ENCODE measurements at regions not wholly inside any gene's neighbourhood (a gene's known extent, or its start where the extent isn't known, plus 50 kb on each side); places are given as distances from the start of the nearest gene placed in this dataset.
"Not testable (repeated sequence)": the region's sequence is repeated elsewhere in the genome, so short reads cannot be mapped to it uniquely, and the experiment has no call there.

DNA sequence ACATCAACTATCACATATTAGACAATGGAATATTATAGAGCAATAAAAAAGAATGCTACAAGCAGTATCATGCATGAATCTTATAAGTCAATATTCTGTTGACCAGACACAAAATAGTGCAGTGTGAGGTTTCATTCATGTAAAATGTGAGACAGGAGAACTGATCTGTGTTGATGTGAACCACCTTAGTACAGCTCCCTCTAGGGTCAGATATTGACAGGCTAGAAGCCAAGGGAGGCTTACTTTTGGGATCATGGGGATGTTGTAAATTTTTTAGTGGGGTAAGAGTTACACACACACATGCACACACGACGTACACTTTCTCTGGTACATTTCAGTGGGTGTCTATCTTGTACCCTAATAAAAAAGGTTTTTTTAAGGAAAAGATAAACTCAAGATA is 231.6 kb upstream of the FOXK1 start:
- Mint-ChIP-seq H3K27me3 (ENCODE audit: low read depth) (no peaks in the 10 kb centered on the region), H3K36me3 (ENCODE audit: low read depth) (no peaks in the 10 kb centered on the region), H3K27ac (no peak overlapping the region), H3K9me3 (peaks cover 15% of the 10 kb centered on the region), H3K4me1 (ENCODE audit: low read depth) (no peaks in the 10 kb centered on the region), H3K4me3 (no peak overlapping the region)
- no peak for DNase-seq (ENCODE audit: low spot score)

DNA sequence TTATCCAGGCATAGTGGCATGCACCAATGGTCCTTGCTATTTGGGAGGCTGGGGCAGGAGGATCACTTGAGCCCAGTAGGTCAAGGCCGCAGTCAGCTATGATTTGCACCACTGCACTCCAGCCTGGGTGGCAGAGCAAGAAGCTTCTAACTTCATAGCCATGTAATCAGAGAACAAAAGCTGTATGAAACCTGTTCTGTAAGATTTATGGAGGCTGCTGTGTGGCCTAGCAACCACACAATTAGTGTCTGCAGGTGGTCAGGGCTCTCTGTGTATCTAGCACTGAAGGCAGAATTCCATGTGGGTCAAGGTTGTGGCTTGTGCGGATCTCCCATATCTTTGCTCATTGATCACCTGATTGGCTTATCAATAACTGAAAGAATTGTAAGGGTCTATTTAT is 221.5 kb upstream of the FOXK1 start:
- H3K36me3 Mint-ChIP-seq (ENCODE audit: low read depth) = no peaks in the 10 kb centered on the region
- H3K27ac Mint-ChIP-seq = no peak overlapping the region
- H3K4me1 Mint-ChIP-seq (ENCODE audit: low read depth) = no peaks in the 10 kb centered on the region
- H3K9me3 Mint-ChIP-seq = peaks cover 4% of the 10 kb centered on the region
- DNase-seq (ENCODE audit: low spot score) = no peak
- no peaks in the 10 kb centered on the region for H3K27me3 Mint-ChIP-seq (ENCODE audit: low read depth)
- H3K4me3 Mint-ChIP-seq = no peak overlapping the region

DNA sequence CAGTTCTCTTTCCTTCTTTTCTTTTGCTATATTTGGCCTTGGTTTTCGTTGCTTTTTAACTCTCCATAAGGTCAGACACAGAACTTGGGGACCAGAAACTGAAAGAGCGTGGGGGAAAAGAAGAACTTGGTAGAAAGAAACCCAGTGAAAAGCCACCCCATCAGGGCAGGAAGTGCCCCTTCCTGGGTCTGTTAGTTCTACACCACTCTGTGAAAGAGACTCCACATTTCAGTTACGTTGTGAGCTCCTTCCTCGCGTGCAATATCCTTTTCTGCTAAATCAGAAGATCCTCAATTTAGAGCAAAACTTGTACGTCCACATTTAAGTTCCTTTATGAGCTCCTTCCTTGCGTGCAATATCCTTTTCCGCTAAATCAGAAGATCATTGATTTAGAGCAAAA is 220.6 kb upstream of the FOXK1 start:
- H3K27ac Mint-ChIP-seq = no peak overlapping the region

DNA sequence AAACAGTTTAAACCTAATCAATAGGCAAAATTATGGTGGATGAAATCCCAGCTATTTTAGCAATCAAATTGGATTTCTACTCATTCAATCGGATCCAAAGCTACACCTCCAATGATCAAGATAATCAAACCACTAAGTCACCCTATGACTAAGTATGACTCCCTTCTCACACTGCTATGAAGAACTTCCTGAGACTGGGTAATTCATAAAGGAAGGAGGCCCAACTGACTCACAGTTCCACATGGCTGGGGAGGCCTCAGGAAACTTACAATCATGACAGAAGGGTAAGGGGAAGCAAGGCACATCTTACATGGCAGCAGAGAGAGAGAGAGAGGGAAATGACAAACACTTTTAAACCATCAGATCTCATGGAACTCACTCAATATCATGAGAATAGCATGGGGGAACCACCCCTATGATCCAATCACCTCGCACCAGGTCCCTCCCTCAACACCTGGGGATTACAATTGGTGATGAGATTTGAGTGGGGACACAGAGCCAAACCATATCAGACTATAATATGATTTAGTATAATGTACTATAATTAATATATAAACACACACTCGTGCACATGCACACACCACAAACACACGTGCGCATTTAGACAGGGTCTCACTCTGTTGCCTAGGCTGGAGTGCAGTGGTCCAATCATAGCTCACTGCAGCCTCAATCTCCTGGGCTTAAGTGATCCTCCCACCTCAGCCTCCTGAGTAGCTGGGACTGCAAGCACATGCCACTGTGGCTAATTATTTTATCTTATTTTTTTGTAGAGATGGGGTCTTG is 213.6 kb upstream of the FOXK1 start:
- peaks cover 17% of the 10 kb centered on the region for H3K9me3 Mint-ChIP-seq
- no peaks in the 10 kb centered on the region for H3K36me3 Mint-ChIP-seq (ENCODE audit: low read depth)
- no peak for DNase-seq (ENCODE audit: low spot score)
- H3K27ac Mint-ChIP-seq = no peak overlapping the region
- no peaks in the 10 kb centered on the region for H3K27me3 Mint-ChIP-seq (ENCODE audit: low read depth)
- H3K4me3 Mint-ChIP-seq = no peak overlapping the region
- no peaks in the 10 kb centered on the region for H3K4me1 Mint-ChIP-seq (ENCODE audit: low read depth)

More for the DNA sequence above, 220.6 kb upstream of the FOXK1 start:
- no peaks in the 10 kb centered on the region for H3K27me3 Mint-ChIP-seq (ENCODE audit: low read depth)
- no peak for DNase-seq (ENCODE audit: low spot score)
- H3K4me1 Mint-ChIP-seq (ENCODE audit: low read depth) = no peaks in the 10 kb centered on the region
- H3K4me3 Mint-ChIP-seq = no peak overlapping the region
- H3K36me3 Mint-ChIP-seq (ENCODE audit: low read depth) = no peaks in the 10 kb centered on the region
- peaks cover 9% of the 10 kb centered on the region for H3K9me3 Mint-ChIP-seq

DNA sequence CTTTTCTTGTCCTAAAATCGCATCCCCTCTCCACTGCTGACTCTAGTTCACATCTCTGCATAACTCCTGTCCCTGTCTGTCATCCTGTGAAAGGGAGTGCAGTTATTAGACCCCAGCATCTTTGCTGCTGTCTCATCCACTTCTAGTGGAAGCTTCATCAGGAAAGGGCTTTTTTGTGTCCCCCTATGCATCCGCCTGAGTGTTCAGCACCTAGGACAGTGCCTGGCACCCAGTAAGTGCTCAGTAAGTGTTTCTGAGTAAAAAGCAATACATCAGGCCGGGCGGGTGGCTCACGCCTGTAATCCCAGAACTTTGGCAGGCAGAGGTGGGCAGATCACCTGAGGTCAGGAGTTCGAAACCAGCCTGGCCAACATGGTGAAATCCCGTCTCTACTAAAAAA is 211.8 kb upstream of the FOXK1 start:
- H3K9me3 Mint-ChIP-seq = peaks cover 16% of the 10 kb centered on the region
- no peaks in the 10 kb centered on the region for H3K4me1 Mint-ChIP-seq (ENCODE audit: low read depth)
- no peaks in the 10 kb centered on the region for H3K27me3 Mint-ChIP-seq (ENCODE audit: low read depth)
- no peaks in the 10 kb centered on the region for H3K36me3 Mint-ChIP-seq (ENCODE audit: low read depth)
- no peak for DNase-seq (ENCODE audit: low spot score)
- no peak overlapping the region for H3K27ac Mint-ChIP-seq
- H3K4me3 Mint-ChIP-seq = no peak overlapping the region

DNA sequence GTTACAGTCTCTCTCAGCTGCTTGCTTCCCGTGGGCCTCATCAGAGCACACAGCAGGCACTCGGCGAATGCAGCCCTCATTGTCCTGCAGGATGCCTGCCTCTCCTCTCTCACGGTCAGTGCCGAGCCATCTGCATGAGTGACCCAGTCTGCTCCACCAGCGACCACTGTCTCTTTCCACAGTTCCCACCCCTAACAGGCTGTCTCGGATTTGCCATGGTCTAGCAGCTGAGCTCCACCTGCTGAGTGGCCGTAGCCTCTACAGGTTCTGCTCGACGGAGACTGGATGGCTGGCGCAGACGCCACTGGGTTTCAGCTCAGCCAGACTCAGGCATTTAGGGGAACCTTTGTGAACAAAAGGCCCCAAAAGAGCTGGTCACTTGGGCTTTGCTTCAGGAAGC is 209.4 kb upstream of the FOXK1 start:
- Mint-ChIP-seq H3K4me1 (ENCODE audit: low read depth) (no peaks in the 10 kb centered on the region), H3K9me3 (peaks cover 3% of the 10 kb centered on the region), H3K36me3 (ENCODE audit: low read depth) (no peaks in the 10 kb centered on the region), H3K4me3 (no peak overlapping the region), H3K27ac (no peak overlapping the region), H3K27me3 (ENCODE audit: low read depth) (no peaks in the 10 kb centered on the region)
- DNase-seq (ENCODE audit: low spot score) = no peak

DNA sequence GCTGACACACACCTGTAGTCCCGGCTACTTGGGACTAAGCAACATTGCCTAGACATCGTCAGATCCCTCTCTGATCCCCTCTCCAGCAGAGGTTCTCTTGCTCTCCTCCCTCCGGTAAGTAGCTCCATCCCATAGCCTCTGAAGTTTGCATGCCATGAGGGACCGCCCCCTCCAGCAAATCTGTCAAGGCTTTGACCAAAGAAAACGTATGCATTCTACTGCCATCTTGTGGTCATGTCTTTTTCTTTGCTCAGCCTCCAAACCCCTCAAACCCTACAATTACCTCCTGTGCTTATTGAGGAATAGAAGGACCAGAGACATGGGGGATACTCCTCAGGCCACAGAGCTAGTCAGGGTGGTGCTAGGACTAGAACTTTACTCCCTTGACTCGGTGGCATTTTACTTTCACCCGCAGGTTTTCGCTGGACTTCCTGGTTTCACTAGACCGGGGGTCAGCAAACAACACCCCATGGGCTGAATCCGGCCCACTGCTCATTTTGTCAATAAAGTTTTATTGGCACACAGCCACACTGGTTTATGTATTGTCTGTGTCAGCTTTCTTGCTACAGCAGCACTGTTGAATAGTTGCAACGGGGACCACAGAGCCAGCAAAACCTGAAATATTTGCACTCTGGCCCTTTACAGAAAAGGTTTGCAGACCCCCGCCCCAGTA is 202.6 kb upstream of the FOXK1 start:
- Mint-ChIP-seq H3K27ac (no peak overlapping the region), H3K9me3 (peaks cover 21% of the 10 kb centered on the region), H3K36me3 (ENCODE audit: low read depth) (no peaks in the 10 kb centered on the region), H3K27me3 (ENCODE audit: low read depth) (no peaks in the 10 kb centered on the region), H3K4me1 (ENCODE audit: low read depth) (no peaks in the 10 kb centered on the region), H3K4me3 (no peak overlapping the region)
- DNase-seq (ENCODE audit: low spot score) = no peak

DNA sequence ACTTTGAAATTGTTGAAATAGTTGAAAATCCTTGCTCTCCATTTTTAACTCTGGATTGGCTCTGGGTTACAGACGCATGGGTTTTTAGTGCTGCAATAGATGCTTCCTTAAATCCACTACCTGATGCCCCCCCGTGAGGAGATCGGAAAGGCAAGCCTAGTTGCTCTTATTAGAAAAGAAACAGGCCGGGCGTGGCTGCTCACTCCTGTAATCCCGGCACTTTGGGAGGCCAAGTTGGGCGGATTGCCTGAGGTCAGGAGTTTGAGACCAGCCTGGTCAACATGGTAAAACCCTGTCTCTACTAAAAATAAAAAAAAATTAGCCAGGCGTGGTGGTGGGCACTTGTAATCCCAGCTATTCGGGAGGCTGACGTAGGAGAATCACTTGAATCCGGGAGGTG is 202.0 kb upstream of the FOXK1 start:
- H3K27ac Mint-ChIP-seq; H3K4me3 Mint-ChIP-seq; H3K27me3 Mint-ChIP-seq (ENCODE audit: low read depth); H3K36me3 Mint-ChIP-seq (ENCODE audit: low read depth); H3K4me1 Mint-ChIP-seq (ENCODE audit: low read depth); DNase-seq (ENCODE audit: low spot score): not testable (repeated sequence)
- H3K9me3 Mint-ChIP-seq = peaks cover 21% of the 10 kb centered on the region

DNA sequence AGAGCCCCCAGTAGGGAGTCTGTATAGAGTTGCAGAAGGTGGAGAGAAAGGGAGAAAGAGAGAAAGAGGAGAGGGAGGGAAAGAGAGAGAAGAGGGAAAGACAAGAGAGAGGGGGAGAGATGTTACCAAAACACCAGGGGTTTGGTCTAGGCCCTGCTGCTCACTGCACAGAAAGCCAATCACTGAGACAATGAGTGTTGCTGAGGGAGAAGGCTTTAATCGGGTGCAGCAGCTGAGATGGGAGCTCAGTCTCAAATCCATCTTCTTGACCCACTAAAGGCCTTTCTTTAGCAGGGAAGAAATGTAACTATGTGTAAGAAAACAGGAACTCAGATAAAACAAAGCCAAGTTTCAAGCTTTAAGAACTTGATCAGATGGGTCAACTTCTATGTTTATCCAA is 198.2 kb upstream of the FOXK1 start:
- Mint-ChIP-seq H3K36me3 (ENCODE audit: low read depth) (no peaks in the 10 kb centered on the region), H3K27ac (no peak overlapping the region), H3K4me3 (no peak overlapping the region), H3K9me3 (peaks cover 27% of the 10 kb centered on the region), H3K27me3 (ENCODE audit: low read depth) (no peaks in the 10 kb centered on the region), H3K4me1 (ENCODE audit: low read depth) (no peaks in the 10 kb centered on the region)
- no peak for DNase-seq (ENCODE audit: low spot score)

DNA sequence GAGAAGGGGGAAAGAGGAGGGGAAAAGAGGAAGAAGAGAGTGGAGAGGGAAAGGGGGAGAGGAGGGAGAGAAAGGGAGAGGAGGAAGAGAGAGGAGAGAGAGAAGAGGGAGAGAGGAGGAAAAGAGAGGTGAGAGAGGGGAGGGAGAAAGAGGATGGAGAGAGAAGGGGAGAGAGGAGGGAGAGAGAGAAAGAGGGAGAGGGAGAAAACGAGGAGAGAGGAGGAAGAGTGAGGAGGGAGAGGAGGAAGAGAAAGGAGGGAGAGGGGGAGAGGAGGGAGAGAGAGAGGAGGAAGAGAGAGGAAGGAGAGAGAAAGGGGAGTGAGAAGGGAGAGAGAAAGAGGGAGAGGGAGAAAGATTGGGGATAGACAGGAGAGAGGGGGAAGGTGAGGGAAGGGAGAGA is 197.6 kb upstream of the FOXK1 start:
- H3K27ac Mint-ChIP-seq = no peak overlapping the region
- peaks cover 27% of the 10 kb centered on the region for H3K9me3 Mint-ChIP-seq
- H3K4me3 Mint-ChIP-seq = no peak overlapping the region
- H3K36me3 Mint-ChIP-seq (ENCODE audit: low read depth) = no peaks in the 10 kb centered on the region
- no peaks in the 10 kb centered on the region for H3K4me1 Mint-ChIP-seq (ENCODE audit: low read depth)
- no peaks in the 10 kb centered on the region for H3K27me3 Mint-ChIP-seq (ENCODE audit: low read depth)
- DNase-seq (ENCODE audit: low spot score) = no peak

DNA sequence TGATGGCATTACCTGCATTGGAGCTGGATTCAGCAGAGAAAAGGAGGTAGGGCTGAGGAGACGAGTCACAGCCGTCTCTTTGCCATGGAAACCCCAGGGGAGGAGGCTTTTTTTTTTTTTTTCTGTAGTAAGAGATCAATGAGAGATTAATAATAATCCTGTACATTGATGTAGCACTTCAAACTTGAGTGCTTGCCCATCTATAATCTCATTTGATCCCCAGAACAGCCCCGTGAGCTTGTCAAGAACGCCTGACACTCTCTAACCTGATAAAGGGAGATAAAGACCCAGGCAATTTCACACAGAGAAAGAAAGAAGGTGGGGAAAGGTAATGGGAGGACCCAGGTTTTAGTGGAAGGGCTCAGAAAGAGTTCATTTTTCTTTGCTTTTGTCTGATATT is 195.2 kb upstream of the FOXK1 start:
- H3K4me1 Mint-ChIP-seq (ENCODE audit: low read depth) = no peaks in the 10 kb centered on the region
- no peak overlapping the region for H3K27ac Mint-ChIP-seq
- H3K4me3 Mint-ChIP-seq = no peak overlapping the region
- peaks cover 17% of the 10 kb centered on the region for H3K9me3 Mint-ChIP-seq
- no peaks in the 10 kb centered on the region for H3K27me3 Mint-ChIP-seq (ENCODE audit: low read depth)
- no peak for DNase-seq (ENCODE audit: low spot score)
- no peaks in the 10 kb centered on the region for H3K36me3 Mint-ChIP-seq (ENCODE audit: low read depth)

DNA sequence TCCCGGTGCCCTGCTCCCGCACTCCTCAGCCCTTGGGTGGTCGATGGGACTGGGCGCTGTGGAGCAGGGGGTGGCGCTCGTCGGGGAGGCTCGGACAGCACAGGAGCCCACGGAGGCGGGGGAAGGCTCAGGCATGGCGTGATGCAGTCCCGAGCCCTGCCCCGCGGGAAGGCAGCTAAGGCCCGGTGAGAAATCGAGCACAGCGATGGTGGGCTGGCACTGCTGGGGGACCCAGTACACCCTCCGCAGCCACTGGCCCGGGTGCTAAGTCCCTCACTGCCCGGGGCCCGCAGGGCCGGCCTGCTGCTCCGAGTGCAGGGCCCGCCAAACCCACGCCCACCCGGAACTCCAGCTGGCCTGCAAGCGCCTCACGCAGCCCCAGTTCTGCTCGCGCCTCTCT is 185.2 kb upstream of the FOXK1 start:
- not testable (repeated sequence) for DNase-seq (ENCODE audit: low spot score); H3K27ac Mint-ChIP-seq; H3K36me3 Mint-ChIP-seq (ENCODE audit: low read depth); H3K4me3 Mint-ChIP-seq; H3K27me3 Mint-ChIP-seq (ENCODE audit: low read depth); H3K4me1 Mint-ChIP-seq (ENCODE audit: low read depth)
- peaks cover 18% of the 10 kb centered on the region for H3K9me3 Mint-ChIP-seq

DNA sequence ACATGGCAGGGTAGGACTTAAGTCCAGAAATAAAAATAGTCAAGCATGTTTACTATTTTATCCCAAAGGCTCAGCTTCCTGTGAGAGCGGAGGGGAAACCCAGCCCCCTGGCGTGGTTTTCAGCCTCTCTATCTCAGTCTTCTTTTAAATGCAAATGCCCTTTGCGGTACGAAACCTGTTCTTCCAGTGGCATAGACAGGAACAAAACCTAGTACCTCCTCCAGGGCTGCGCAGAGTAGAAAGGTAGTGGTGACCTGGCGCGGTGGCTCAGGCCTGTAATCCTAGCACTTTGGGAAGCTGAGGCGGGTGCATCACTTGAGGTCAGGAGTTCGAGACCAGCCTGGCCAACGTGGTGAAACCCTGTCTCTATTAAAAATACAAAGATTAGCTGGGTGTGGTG is 181.3 kb upstream of the FOXK1 start:
- H3K4me1 Mint-ChIP-seq (ENCODE audit: low read depth) = no peaks in the 10 kb centered on the region
- peaks cover 11% of the 10 kb centered on the region for H3K9me3 Mint-ChIP-seq
- H3K27me3 Mint-ChIP-seq (ENCODE audit: low read depth) = no peaks in the 10 kb centered on the region
- no peak overlapping the region for H3K27ac Mint-ChIP-seq
- H3K36me3 Mint-ChIP-seq (ENCODE audit: low read depth) = no peaks in the 10 kb centered on the region
- DNase-seq (ENCODE audit: low spot score) = no peak
- no peak overlapping the region for H3K4me3 Mint-ChIP-seq

DNA sequence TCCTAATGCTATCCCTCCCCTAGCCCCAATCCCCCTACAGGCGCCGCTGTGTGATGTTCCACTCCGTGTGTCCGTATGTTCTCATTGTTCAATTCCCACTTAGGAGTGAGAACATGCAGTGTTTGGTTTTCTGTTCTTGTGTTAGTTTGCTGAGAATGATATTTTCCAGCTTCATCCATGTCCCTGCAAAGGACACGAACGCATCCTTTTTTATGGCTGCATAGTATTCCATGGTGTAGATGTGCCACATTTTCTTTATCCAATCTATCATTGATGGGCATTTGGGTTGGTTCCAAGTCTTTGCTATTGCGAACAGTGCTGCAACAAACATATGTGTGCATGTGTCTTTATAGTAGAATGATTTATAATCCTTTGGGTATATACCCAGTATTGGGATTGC is 174.2 kb upstream of the FOXK1 start:
- not testable (repeated sequence) for H3K4me3 Mint-ChIP-seq

DNA sequence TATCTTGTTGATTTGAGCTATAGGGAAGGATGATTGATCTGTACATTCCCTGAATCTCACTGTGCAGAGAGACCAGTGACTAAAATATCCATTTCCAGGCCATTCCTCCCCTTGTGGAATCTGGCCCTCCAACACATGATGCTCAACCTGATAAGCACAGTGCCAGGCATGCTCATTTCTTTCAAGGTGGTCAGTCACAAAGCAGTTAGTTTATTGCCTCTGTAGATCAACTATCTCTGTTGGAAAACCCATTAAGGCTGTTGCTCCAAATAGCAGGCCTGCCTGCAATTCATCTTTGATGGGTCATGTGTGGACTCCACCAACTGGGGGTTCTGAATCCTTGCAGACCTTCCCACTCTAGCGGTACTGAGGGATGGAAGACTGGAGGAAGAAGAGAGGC is 168.6 kb upstream of the FOXK1 start:
- no peak overlapping the region for H3K27ac Mint-ChIP-seq
- no peak for DNase-seq (ENCODE audit: low spot score)
- peaks cover 17% of the 10 kb centered on the region for H3K9me3 Mint-ChIP-seq
- H3K27me3 Mint-ChIP-seq (ENCODE audit: low read depth) = no peaks in the 10 kb centered on the region
- H3K4me3 Mint-ChIP-seq = no peak overlapping the region
- H3K4me1 Mint-ChIP-seq (ENCODE audit: low read depth) = no peaks in the 10 kb centered on the region
- no peaks in the 10 kb centered on the region for H3K36me3 Mint-ChIP-seq (ENCODE audit: low read depth)

More for the DNA sequence above, 174.2 kb upstream of the FOXK1 start:
- not testable (repeated sequence) for H3K27ac Mint-ChIP-seq; DNase-seq (ENCODE audit: low spot score); H3K4me1 Mint-ChIP-seq (ENCODE audit: low read depth); H3K36me3 Mint-ChIP-seq (ENCODE audit: low read depth); H3K27me3 Mint-ChIP-seq (ENCODE audit: low read depth)
- peaks cover 15% of the 10 kb centered on the region for H3K9me3 Mint-ChIP-seq
